Transverse colon (tissue), 4 donors: ENCODE measurements at regions not wholly inside any gene's neighbourhood (a gene's known extent, or its start where the extent isn't known, plus 50 kb on each side); places are given as distances from the start of the nearest gene placed in this dataset.

ENCODE experiments used
- DNase-seq: peaks from one replicate; pipeline ENCODE4 v3.0.0-alpha.2; 2019
- H3K27ac ChIP-seq, 4 donors: fragments of 200-600 bp; sonication (generic); 2 replicates each; pipeline ENCODE4 v1.5.1; 2016 to 2018; ENCODE audit warnings: inconsistent platforms in 4 of 4
- H3K27me3 ChIP-seq: fragments of 200-600 bp; sonication (generic); 2 replicates; pipeline ENCODE4 v1.5.1; 2017; ENCODE audit warnings: inconsistent platforms
- H3K36me3 ChIP-seq, 4 donors: fragments of 200-600 bp; sonication (generic); 2 replicates each; pipeline ENCODE4 v1.5.1; 2017 to 2019; ENCODE audit warnings: inconsistent platforms in 4 of 4
- H3K4me1 ChIP-seq, 4 donors: fragments of 200-600 bp; sonication (generic); 2 replicates each; pipeline ENCODE4 v1.5.1; 2017 to 2020; ENCODE audit warnings: inconsistent platforms in 4 of 4
- H3K4me3 ChIP-seq, 4 donors: fragments of 200-600 bp; sonication (generic); 1 replicate in 1 of 4; 2 replicates in 3 of 4; pipeline versions ENCODE4 v1.5.1 to v1.6.1; 2017 to 2019; ENCODE audit warnings: inconsistent platforms in 4 of 4
- H3K9me3 ChIP-seq, 2 donors: fragments of 200-600 bp; sonication (generic); 2 replicates each; pipeline ENCODE4 v1.5.1; 2017 to 2019; ENCODE audit warnings: inconsistent platforms in 2 of 2
- CTCF ChIP-seq, 5 experiments: fragments of 200-600 bp in 3 of 5; fragments of 450-650 bp in 2 of 5; sonication (generic) in 3 of 5; IDR thresholded peaks; 1 replicate in 2 of 5; 2 replicates in 3 of 5; pipeline ENCODE4 v1.5.1; 2016 to 2017; ENCODE audit warnings: antibody characterized with exemption in 5 of 5, inconsistent platforms in 3 of 5, mild to moderate bottlenecking in 2 of 5, moderate library complexity in 1 of 5
- EP300 ChIP-seq: sonication (generic); formaldehyde crosslinking; IDR thresholded peaks from one replicate; pipeline ENCODE4 v1.6.1; 2017; ENCODE audit warnings: antibody characterized with exemption, low read depth
- POLR2A ChIP-seq: fragments of 450-650 bp; IDR thresholded peaks from one replicate; pipeline ENCODE4 v1.6.1; 2016; ENCODE audit warnings: antibody characterized with exemption, mild to moderate bottlenecking, moderate library complexity
- POLR2AphosphoS5 ChIP-seq, 3 donors: sonication (generic); formaldehyde crosslinking; IDR thresholded peaks; one replicate each; pipeline ENCODE4 v1.6.1; 2016; ENCODE audit warnings: antibody characterized with exemption in 3 of 3
- WGBS, 2 donors: methylation state at CpG; one replicate each; pipeline ENCODE4 v1.1.5; 2018; ENCODE audit warnings: low coverage in 1 of 2; 5-methylcytosine and 5-hydroxymethylcytosine counted together
- in situ Hi-C, 4 donors: fragments of 200-750 bp; cut with MboI; loops; one replicate each; pipeline versions ENCODE4 v1.15.0 to v1.15.1; 2017; ENCODE audit warnings: low sequenced_read_pairs in 3 of 4, low pct_ligation_motif_present in 1 of 4, low pct_unique_long_range_greater_than_20kb in 1 of 4
- intact Hi-C: fragments of 100-400 bp; cut with DNase I; formaldehyde crosslinking; loops from one replicate; pipeline ENCODE4 v1.15.1; 2023; ENCODE audit warnings: low total_unique reads
- small RNA-seq, 4 donors: library from RNA; depleted of rRNA; stranded (forward); fragments of <200 nt; gene quantifications; one replicate each; pipeline ENCODE3, GENCODE V24; 2016

DNA sequence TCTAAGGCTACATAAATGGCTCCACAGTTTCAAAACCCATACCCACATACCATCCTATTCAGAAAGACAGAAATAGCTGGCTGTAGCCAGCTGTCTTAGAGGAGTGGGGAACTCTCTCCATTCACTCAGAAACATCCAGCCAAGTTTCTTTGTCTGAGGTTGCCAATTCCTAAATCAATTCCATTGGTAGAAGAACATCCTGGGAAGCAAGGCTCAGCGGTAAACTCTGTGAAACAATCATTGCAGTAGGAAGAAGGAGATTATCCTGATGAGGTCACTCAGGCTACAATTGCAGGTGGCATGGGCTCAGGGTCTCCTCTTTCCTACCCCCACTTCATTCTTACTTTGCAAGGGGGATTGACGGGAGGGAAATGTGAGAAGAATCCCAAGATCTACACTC is 154.0 kb downstream of the ETV1 start:
- no peak for DNase-seq
- WGBS, 2 donors: 71 to 86% methylated on average over 1 to 2 of the region's 2 CpGs
- TF ChIP-seq POLR2AphosphoS5 (IDR thresholded peaks at IDR 0.05): no peak
- Histone ChIP-seq H3K27me3 (no peaks in the 10 kb centered on the region), H3K27ac (no peak overlapping the region), H3K4me3 (no peak overlapping the region), H3K36me3 (no peaks in the 10 kb centered on the region), H3K9me3 (no peaks in the 10 kb centered on the region), H3K4me1 (no peaks in the 10 kb centered on the region)
- in situ Hi-C loops: no loop called here
- intact Hi-C loops: no loop called here

GRCh38 chr7:13839063-13839462 is 150.4 kb downstream of the ETV1 start:
- Histone ChIP-seq H3K36me3 (no peaks in the 10 kb centered on the region), H3K4me1 (no peaks in the 10 kb centered on the region), H3K27ac (no peak overlapping the region), H3K4me3 (no peak overlapping the region), H3K9me3 (no peaks in the 10 kb centered on the region), H3K27me3 (no peaks in the 10 kb centered on the region)
- WGBS, 2 donors: 37 to 60% methylated on average over 1 of the region's 1 CpG
- no peak for DNase-seq
- intact Hi-C loops (no loop called here), in situ Hi-C loops (no loop called here)
- TF ChIP-seq CTCF (IDR thresholded peaks at IDR 0.05): no peak
- TF ChIP-seq POLR2AphosphoS5 (IDR thresholded peaks at IDR 0.05): no peak
- no peak for TF ChIP-seq POLR2A
- no peak for TF ChIP-seq EP300

Small RNA genes in the stretch of these regions (small RNA-seq; reads per million reads assigned to genes)
- gene RN7SKP228: 0 reads per million in 4 donors
